Thyroid gland (tissue), 4 donors: ENCODE measurements at regions not wholly inside any gene's neighbourhood (a gene's known extent, or its start where the extent isn't known, plus 50 kb on each side); places are given as distances from the start of the nearest gene placed in this dataset.

Experiments used
- CTCF ChIP-seq, 6 experiments: fragments of 200-600 bp in 3 of 6; fragments of 450-650 bp in 3 of 6; sonication (generic) in 3 of 6; IDR thresholded peaks; one replicate each; pipeline ENCODE4 v1.5.1; 2016 to 2019; ENCODE audit warnings: antibody characterized with exemption in 6 of 6, mild to moderate bottlenecking in 2 of 6, inconsistent platforms in 1 of 6, moderate library complexity in 1 of 6
- POLR2A ChIP-seq, 2 donors: fragments of 450-650 bp; IDR thresholded peaks; one replicate each; pipeline ENCODE4 v1.6.1; 2017; ENCODE audit warnings: antibody characterized with exemption in 2 of 2, mild to moderate bottlenecking in 2 of 2, moderate library complexity in 1 of 2

GRCh38 chr16:35752012-35752772, 2292.8 kb downstream of the TP53TG3F start:
- TF ChIP-seq CTCF (IDR thresholded peaks at IDR 0.05) (no peak), POLR2A (IDR thresholded peaks at IDR 0.05) (no peak)
